ENCODE measurements at regions not wholly inside any gene's neighbourhood (a gene's known extent, or its start where the extent isn't known, plus 50 kb on each side); places are given as distances from the start of the nearest gene placed in this dataset.

DNA sequence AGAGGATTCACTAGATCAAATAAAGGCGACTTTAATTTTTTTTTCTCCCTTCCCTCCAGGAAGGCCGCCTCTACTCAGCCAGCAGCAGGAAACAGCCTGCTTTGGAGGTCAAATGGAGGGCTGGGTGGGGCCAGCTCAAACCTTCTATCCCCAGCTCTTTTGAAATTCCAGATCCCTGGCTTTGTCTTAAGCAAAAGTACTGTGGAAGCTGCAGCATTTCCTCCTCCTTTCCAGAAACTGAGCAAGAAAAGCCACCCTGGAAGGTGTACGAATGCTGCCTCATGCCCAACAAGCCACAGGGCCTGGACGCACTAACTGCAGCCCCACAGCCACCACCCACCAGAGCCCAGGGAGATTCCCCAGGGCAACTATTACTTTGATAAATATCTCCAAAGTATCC is 55.1 kb upstream of the ZCCHC13 start:
- TF ChIP-seq, protein P1, sequence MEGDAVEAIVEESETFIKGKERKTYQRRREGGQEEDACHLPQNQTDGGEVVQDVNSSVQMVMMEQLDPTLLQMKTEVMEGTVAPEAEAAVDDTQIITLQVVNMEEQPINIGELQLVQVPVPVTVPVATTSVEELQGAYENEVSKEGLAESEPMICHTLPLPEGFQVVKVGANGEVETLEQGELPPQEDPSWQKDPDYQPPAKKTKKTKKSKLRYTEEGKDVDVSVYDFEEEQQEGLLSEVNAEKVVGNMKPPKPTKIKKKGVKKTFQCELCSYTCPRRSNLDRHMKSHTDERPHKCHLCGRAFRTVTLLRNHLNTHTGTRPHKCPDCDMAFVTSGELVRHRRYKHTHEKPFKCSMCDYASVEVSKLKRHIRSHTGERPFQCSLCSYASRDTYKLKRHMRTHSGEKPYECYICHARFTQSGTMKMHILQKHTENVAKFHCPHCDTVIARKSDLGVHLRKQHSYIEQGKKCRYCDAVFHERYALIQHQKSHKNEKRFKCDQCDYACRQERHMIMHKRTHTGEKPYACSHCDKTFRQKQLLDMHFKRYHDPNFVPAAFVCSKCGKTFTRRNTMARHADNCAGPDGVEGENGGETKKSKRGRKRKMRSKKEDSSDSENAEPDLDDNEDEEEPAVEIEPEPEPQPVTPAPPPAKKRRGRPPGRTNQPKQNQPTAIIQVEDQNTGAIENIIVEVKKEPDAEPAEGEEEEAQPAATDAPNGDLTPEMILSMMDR (IDR thresholded peaks at IDR 0.05) = no peak
- TF ChIP-seq POLR2A (IDR thresholded peaks at IDR 0.05) (no peak), POLR2AphosphoS5 (IDR thresholded peaks at IDR 0.05) (no peak)
